AG08395 (cell line): ENCODE measurements at regions not wholly inside any gene's neighbourhood (a gene's known extent, or its start where the extent isn't known, plus 50 kb on each side); places are given as distances from the start of the nearest gene placed in this dataset.

Experiments used
- DNase-seq: peaks from one replicate; pipeline ENCODE4 v3.0.0; 2012; ENCODE audit warnings: mixed read lengths, low spot score

DNA sequence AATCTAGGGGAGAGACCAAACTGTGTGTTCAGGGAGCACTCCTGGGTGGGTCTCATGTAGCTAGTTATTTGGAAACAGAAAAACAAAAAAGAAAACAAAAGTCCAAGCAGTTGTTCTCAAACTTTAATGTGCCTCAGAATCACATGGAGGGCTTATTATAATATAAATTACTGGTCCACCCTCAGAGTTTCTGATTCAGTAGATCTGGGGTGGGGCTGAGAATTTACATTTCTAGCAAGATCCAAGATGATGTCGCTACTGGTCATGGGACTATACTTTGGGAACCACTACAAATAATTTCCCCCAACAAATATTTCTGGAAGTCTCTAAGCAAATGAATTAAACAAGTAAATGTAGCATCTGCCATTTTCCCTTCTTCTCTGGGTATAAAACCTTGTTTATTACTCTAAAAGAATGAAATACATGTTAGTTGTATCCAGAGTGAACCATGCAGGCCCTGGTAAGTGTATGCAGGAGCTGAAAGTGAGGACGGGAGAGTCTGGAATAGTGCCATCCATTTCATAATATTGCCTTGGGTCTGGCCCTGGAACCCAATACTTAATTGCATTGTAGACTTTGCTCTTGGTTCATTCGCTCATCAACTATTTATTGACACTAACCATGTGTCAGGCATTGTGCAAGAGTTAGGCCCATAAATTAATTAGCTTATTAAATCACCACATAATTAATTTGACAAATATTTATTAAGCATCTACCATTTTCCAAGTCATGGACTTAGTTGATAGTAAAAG is 490.8 kb downstream of the EPM2A start:
- no peak for DNase-seq

DNA sequence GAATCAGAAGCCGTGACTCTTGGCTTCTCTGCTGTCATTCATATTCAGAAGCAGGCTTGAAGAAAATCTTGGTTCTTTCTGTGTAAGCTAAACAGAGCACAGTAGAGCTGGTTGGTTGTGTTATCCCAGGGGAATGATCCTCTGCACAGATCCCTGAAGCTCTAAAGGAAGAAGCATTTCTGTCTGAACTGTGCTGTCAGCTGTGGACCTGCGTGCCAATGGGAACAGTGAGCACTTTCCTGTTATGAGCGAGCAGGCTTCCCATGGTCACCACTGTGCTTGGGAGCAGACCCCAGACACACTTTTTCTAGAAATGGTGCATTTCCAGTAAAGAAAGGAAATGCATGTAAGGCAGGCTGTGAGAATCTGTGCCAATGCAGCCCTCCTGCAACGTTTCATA is 490.2 kb downstream of the EPM2A start:
- peak; percentile 7 for DNase-seq

DNA sequence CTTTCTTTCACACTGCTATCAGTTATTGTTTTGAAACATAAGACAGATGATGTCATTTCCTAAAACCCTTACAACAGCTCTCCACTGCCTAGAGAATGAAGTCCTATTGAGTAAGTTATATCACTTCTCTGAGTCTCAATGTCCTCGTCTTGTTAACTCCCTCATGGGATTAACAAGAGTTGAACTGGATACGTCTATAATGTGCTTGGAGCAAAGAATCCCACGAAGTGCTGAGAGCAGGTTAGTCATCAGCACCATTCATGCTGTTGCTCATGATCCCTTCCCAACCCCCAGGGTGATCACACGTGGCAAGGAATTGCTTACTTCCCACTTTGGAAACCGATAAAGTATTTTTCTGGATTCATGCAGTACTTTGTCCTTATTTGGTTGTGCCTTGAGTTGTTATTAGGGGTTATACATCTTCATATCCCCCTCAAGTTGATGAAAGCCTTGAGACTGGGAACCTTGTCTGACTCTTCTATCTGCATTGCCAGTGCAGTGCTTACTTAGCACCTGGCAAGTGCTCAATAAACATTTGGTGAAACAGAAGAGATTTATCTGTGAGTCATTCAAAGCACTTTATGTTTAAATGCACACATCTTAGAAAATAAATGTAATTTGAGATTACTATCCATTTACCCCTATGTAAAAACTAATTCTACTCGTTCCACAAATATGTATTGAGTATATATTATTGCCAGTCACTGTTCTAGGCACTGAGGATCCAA is 487.5 kb downstream of the EPM2A start:
- peak; percentile 63 for DNase-seq

DNA sequence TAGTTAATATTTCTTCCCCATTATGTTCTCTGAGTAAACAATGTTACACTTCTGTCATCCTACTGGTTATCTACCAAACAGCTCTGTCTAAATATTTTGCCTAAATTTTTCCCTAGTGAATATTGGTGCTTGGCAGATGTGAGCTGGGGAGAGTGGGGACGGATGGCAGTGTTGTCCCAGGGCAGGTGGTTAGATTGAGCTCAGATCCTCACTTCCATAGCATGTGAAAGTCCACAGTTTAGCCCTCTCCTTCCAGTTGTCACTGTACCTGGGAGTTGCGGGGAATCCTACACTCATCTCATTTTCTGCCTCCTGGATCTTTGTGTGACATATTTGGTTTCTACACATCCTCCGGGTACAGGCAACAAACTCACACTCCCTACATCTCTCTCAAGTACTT is 484.9 kb downstream of the EPM2A start:
- DNase-seq = no peak

DNA sequence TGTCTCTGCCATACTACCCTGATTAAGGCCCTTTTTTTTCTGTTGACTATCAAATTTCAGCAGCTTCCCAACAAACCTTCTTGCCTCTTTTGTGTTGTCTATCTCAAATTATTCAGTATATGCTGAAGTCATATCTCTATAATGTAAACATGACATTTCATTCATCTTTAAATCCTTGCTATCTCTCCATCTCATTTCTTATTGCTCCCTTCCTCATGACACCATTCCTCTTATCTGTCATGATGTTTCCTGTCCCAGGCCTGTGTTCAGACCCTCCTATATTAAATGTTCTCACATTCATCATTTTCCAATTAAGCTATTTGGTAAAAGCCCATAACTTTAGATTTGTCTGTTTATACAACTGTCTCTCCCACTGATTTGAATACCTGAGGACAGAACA is 482.6 kb downstream of the EPM2A start:
- no peak for DNase-seq

DNA sequence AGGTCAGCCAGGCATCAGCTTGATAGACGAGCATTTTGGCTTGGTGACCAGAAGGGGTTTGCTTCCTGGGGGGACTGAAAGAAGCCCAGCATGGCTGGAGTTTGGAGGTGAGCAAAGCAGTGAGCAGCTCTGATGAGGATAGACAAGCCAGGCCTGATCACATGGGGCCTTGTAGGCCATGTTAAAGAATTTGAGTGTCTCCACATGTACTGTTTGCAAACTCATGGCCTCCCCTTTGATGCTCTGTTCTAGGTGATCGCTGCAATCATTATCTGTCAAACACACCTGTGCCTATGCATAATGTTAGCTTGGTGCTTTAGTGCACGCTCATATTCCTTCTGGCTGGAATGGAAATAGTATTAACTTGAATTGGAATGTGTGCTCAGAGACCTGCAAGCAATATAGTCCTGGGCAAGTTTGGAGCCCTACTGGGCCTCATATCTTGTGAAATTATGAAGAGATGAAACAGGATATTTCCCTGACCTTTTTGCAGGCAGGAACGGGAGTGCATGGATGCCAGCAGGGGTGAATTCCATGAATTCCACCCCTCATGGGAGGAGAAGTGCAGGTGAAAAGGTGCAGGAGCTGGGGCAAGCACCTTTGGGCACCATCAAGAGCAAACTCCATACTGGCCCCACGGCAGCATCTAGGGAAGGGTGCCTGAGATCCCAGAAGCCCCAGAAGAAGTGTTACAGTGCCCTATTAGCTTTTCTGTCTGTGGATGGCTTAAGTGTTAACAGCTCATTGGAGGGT is 480.5 kb downstream of the EPM2A start:
- DNase-seq = no peak

DNA sequence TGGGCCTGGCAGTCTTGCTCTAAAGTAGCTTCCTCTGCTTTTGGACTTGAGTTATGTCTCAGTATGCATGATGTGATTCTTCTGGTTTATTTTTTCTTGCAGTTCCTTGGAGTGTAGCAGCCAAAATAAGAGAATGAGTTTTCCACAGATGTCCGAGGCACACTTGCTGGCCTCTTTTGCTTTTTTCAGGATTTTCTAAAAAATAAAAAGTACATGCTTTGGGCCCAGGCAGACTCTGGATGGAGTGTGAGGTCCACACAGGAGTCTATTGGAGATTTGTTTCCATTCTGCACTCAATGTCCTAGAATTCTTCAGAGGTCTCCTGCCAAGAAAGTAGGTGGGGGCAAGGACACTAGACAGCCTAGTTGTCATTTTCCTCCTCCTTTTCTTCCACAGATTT is 477.6 kb downstream of the EPM2A start:
- no peak for DNase-seq

DNA sequence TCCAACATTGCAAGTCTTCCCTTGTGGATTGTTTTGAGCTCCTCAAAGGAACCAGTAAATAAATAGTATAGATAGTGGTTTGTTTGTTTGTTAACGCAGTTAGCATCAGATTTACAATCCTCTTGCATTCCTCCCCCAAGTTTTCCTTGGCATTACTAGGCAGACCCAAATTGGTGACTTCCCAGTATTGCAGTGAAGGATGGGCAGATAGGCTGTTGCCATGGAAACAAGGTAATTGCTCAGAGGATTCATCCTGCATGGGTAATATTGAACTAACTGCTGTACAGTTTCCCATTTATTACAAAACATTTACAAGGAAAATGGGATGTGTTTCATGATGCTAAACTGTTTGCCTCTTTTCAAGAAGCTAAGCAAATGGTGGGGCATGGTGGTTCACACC is 477.2 kb downstream of the EPM2A start:
- DNase-seq = no peak

DNA sequence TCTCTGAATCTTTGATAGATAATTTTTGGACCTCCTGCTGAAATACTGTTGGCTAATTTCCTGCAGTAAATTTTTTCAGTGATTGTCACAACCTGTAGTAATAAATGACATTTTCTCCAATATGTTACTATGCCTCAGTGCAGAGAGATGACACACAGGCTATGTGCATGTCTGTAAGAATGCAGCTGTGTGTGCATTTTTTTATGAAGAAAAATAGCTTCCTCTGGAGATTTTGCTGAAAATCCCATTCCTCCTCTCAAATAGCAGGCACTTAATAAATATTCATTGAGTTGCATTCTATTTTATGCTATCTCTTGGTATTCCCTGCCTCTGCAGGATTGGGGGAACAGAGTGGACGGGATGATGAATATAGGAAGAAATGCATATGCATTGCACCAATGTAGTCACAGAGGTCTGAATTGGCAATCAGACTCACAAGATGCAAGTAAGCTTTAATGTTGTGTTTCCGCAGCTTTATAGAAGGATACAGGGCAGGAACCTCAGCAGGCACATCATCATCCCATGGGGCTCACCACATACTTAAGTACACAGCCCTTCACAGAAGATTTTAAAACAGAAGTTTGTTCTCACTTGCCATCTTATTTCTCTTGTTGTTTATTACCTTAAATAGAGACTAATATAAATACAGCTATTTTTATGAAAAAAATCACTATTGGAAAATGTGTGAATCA is 474.7 kb downstream of the EPM2A start:
- no peak for DNase-seq

DNA sequence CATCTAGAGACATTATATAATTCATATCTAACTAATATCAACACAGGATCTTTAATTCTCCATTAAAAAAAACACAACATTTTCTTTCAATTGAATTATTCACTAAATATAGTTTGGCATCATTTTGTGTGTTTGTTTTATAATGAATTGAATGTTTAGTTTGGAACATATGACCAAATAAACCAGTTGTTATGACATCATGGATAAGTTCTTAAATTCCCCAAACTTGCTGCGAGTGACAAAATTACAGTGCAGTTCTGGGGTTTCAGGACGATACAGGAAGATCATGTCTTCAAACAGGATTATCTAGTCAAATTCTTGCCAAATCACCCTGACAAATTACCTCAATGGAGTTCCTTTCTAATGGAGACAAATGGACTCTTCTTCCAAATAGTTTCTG is 473.6 kb downstream of the EPM2A start:
- no peak for DNase-seq

DNA sequence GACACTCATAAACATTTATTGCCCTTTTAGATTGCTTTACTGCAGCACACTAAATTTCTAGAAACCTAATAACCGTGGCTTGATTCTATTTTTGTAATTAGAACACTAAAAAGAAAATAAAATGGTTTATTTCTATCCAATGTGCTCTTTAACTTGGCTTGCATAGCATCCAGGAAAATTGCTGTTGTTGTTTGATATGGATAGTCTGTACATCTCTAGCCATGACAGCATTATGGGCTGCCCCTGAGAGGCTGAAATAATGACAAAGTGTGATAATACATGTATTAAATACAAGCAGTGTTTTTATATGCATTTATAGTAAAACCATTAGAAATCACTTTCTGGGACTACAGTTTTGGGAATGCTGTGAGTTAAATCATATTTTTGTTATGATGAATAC is 472.5 kb downstream of the EPM2A start:
- DNase-seq = no peak

DNA sequence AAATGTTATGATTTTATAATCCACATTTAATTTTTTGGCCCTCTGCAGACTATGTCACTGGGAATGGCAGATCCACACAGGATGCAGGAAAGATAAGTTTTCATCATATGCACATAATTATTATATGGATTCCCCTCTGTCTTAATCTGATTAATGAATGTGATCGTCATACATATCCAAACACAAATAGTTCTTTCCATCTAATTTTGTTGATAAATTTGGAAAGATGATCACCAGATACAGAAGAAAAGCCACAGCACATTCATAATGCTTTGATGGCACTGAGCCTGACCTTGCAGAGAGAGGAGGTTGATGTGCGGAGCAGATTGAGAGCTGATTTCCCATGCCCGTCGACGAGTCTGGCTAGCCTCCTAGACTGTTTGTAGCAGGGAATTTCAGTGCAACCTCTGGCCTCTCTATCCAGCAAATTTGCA is 471.5 kb downstream of the EPM2A start:
- DNase-seq = no peak

DNA sequence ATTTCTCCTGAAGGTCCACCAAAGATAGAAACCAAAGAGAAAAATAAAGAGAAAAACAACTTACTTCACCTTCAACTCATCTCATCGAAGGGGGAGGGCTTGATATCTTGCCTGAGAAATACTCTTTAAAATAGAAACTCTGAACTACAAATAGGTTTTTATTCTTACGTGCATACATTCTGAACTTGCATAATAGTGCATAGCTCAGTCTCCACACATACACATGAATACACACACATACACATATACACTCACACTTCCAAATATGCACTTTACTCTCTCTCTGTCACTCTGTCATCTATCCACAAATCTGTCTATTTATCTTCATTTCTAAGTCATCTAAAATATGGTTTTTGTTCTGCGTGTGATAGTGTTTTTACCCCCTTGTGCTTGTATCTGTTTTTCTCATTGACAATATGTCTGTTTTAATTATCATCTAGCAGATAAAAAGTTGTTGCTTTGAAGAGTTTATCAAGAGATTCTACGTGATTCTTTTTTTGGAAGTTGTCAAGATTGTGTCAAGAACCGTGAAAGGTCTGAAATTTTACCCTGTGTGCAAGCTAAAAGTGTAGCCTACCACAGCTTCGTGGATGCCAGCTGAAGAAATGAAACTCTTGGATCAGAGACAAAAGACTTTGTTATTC is 468.8 kb downstream of the EPM2A start:
- DNase-seq = no peak

DNA sequence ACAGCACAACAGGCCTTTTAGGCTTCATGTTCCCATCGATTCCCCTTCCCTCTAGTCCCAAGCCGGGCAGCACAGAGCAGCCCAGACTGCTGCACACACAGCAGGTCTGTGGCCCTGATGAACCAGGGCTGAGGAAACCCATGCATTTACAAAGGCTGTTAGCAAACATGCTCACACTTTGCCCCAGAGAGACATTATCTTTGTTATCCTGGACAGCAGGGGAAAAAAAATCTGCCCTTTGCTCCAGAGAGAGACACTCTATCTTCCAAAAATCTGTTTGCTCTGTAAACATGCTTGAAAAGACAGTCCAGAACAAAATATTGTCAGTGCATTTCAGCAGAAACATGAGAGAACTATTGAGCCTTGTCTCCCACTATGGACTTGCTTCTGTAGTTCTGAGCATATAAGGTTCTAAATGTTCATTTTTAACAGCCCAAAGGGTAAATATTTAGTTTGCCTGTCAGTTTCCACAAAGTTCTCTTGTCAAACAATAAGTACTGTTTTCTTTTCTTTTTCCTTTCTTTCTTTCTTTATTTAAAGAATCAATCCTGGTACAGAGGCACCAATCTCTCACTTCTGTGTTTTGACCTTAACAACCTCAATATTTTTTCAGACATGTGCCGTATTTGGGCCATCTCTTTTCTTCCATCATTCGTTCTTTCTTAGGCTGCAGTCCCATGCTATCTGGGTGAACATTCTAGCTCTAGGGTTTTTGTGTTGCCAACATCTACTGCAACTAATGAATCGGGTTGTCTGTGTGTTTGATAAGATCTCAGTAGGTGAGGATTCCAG is 468.0 kb downstream of the EPM2A start:
- no peak for DNase-seq

DNA sequence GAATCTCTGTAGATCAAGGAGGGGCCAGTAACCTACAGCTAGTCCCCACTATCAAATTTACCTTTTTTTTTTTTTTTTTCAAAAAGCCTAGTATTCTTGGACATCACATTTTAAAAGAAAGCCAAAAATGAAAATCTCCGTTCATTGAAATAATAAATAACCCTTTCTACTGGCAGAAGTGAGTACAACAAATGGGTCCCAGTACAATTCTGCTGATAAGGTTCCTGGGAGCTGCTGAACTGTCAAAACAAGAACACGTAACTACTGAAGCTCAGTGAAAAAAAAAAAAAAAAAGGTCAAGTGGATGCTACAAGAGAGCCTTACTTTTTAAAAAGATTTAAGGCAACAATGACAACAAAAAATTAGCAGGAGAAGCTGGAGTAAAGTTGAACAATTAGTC is 464.9 kb downstream of the EPM2A start:
- no peak for DNase-seq

DNA sequence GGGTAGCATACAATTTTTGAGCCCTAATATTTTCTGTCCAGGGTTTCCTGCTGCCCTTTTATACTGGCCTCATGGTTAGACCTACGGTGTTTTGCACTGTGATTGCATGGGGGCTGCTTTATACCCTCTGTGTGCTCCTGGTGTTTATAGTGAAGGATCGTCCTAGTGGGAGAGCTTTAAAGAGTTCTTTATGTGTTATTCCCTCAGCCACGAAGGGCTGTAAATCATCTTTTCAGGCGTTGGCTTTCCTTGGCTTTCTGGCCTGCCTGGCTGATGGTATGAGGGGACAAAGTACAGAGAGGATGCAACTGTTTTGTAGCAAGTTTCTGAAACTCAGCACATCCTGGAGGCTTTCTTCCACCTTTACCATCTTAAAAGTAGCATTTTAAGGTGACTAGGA is 464.3 kb downstream of the EPM2A start:
- no peak for DNase-seq

DNA sequence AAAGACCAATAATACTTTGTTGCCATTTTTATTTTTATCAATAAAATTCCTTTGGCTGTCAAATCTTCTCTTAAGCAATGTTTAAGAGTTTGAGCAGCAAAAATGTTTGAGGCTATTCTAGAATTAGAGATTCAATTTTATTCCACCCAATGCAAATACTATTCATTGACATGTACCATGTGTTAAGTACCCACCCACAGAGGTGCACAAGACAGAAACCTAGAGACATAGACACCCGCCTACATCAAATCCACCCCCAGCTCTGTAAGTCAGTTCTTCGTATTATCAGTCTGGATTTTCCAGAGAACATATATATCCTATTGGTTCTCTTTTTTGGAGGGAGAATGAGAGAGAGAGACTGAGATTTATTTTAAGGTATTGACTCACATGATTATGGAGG is 463.7 kb downstream of the EPM2A start:
- DNase-seq = no peak

DNA sequence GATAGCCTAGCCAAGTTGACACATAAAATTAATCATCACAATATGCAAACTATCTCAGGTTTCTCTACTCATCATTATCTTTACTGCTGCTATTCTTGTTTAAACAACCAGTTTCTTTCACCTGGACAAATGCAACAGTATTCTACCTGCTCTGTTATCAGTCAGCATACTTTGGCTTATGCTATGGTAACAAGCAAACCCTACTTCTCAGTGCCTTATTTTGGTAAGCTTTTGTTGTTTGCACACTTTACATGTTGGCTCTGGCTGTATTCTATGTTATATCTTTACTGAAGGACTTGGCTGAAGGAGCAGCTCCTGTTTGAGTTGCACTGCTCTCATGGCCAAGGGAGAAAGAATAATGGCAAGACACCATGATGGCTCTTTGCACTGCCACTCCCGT is 463.1 kb downstream of the EPM2A start:
- no peak for DNase-seq

DNA sequence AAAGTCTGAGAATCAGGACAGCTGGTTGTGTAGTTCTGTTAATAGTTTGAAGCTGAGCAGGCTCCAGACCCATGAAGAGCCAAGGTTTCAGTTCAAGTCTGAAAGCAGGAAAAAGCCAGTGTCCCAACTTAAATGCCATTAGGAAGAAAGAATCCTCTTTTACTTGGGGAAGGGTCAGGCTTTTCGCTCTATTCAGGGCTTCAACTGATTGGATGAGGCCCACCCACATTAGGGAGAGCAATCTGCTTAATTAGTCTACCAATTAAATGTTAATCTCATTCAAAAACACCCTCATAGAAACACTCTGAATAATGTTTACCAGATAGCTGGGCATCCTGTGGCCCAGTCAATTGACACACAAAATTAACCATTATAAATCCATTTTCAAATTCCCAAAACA is 462.2 kb downstream of the EPM2A start:
- DNase-seq = no peak

DNA sequence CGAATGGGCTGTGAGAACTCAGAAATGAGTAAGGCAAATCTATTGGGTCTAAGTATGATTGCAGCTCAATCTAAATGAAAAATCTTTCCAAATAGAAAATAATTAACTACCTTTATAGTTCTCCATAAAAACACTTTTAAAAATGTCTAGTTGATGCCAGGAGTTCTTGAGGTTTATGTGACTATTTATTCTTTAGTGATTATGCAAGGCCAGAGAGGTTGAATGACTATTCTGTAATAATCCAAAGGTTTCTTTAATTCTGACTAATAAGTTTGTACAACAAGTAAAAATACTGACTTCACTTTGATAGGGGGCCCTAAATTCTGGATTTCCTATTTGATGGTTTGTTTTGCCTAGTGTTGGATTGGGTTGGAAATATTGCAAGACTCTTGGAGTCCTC is 461.2 kb downstream of the EPM2A start:
- no peak for DNase-seq

DNA sequence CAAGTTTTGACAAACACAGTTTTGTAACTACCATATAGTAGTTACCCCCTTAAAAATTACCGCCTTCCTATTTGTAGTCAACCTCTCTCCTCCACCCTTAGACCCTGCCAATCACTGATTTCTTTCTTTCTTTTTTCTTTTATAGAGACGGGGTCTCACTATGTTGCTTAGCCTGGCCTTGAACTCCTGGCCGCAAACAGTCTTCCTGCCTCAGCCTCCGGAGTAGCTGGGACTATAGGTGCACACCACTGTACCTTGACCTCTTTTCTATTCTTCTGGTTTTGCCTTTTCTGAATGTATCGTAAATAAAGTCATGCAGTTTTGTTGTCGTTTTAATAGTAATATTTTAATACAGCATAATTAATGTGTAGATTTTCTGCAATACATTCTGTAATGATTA is 460.3 kb downstream of the EPM2A start:
- DNase-seq = no peak
